Muscle of arm (tissue), 1 donor: ENCODE measurements at regions not wholly inside any gene's neighbourhood (a gene's known extent, or its start where the extent isn't known, plus 50 kb on each side); places are given as distances from the start of the nearest gene placed in this dataset.
"Not testable (repeated sequence)": the region's sequence is repeated elsewhere in the genome, so short reads cannot be mapped to it uniquely, and the experiment has no call there.

Source experiments
- DNase-seq: peaks from one replicate; pipeline ENCODE4 v3.0.0-alpha.2; 2013

GRCh38 chr3:110324171-110324705, 747.4 kb upstream of the NECTIN3 start:
- no peak for DNase-seq

GRCh38 chr3:110327870-110328269, 743.7 kb upstream of the NECTIN3 start:
- no peak for DNase-seq

GRCh38 chr3:110331562-110331961, 740.1 kb upstream of the NECTIN3 start:
- not testable (repeated sequence) for DNase-seq

- no peak for DNase-seq
These were observed 739.0 kb upstream of the NECTIN3 start for GRCh38 chr3:110332629-110333028.

- no peak for DNase-seq
These were observed 730.6 kb upstream of the NECTIN3 start for GRCh38 chr3:110341047-110341446.

- DNase-seq = no peak
These were observed 728.2 kb upstream of the NECTIN3 start for GRCh38 chr3:110343376-110343775.

GRCh38 chr3:110343945-110344344, 727.7 kb upstream of the NECTIN3 start:
- DNase-seq = no peak

GRCh38 chr3:110344487-110344886, 727.1 kb upstream of the NECTIN3 start:
- DNase-seq = no peak

- DNase-seq = no peak
These were observed 726.5 kb upstream of the NECTIN3 start for GRCh38 chr3:110344897-110345767.

GRCh38 chr3:110349295-110349694, 722.3 kb upstream of the NECTIN3 start:
- DNase-seq = no peak

GRCh38 chr3:110352841-110353604, 718.6 kb upstream of the NECTIN3 start:
- DNase-seq = no peak

- no peak for DNase-seq
These were observed 708.9 kb upstream of the NECTIN3 start for GRCh38 chr3:110362751-110363150.

GRCh38 chr3:110367289-110367688, 704.3 kb upstream of the NECTIN3 start:
- not testable (repeated sequence) for DNase-seq

GRCh38 chr3:110375751-110376518, 695.7 kb upstream of the NECTIN3 start:
- no peak for DNase-seq

- DNase-seq = no peak
These were observed 693.1 kb upstream of the NECTIN3 start for GRCh38 chr3:110378481-110378880.

GRCh38 chr3:110381992-110382391, 689.6 kb upstream of the NECTIN3 start:
- no peak for DNase-seq

GRCh38 chr3:110383356-110383755, 688.3 kb upstream of the NECTIN3 start:
- no peak for DNase-seq

GRCh38 chr3:110384601-110385000, 687.0 kb upstream of the NECTIN3 start:
- DNase-seq = no peak

GRCh38 chr3:110389005-110389404, 682.6 kb upstream of the NECTIN3 start:
- no peak for DNase-seq

- DNase-seq = no peak
These were observed 681.2 kb upstream of the NECTIN3 start for GRCh38 chr3:110390372-110390771.

GRCh38 chr3:110391042-110391441, 680.6 kb upstream of the NECTIN3 start:
- no peak for DNase-seq
